ENCODE measurements at regions not wholly inside any gene's neighbourhood (a gene's known extent, or its start where the extent isn't known, plus 50 kb on each side); places are given as distances from the start of the nearest gene placed in this dataset.
A peak's percentile ranks its signal among the peaks of the same experiment; 100 is the strongest.

DNA sequence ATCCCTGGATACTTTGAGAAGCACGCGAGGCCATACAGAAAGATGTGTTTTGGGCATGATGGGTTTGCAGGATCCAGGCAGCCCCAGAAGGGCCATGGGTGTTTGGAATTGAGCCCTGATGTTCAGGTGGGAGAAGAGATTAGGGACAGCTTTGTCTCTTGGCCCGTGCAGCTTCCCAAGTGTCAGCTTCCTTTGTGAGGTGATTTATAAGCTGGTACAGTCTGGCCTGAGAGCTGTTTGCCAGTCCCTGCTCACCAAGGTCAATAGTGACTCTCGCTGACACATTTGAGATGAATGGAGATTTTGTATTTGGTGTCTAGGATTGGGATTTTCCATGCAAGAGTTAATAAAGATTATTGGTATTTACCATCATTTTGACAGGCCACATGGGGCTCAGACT lies 165.9 kb downstream of the ICE1 start:
- DNase-seq = no peak
- WGBS, 2 donors = 73 to 83% methylated on average over 4 of the region's 4 CpGs
- TF ChIP-seq EP300 (IDR thresholded peaks at IDR 0.05) (no peak), POLR2A (IDR thresholded peaks at IDR 0.05) (no peak), CTCF (IDR thresholded peaks at IDR 0.05) (no peak), POLR2AphosphoS5 (IDR thresholded peaks at IDR 0.05) (no peak)

GRCh38 chr5:5587474-5587873 lies 165.0 kb downstream of the ICE1 start:
- H3K9me3 ChIP-seq = no peaks in the 10 kb centered on the region
- no peaks in the 10 kb centered on the region for H3K27me3 ChIP-seq
- intact Hi-C loops (cut with DNase I) = no loop called here
- WGBS, 2 donors = 63 to 81% methylated on average over 3 of the region's 3 CpGs
- H3K27ac ChIP-seq = no peak overlapping the region
- peaks cover 0 to 22% (median 14%) of the 10 kb centered on the region in 4 donors for H3K4me1 ChIP-seq
- no peak for TF ChIP-seq CTCF (IDR thresholded peaks at IDR 0.05)
- TF ChIP-seq POLR2A (IDR thresholded peaks at IDR 0.05) = no peak
- no peak for TF ChIP-seq POLR2AphosphoS5 (IDR thresholded peaks at IDR 0.05)
- no peak for TF ChIP-seq EP300 (IDR thresholded peaks at IDR 0.05)
- DNase-seq = no peak
- H3K4me3 ChIP-seq = no peak overlapping the region
- H3K36me3 ChIP-seq = no peaks in the 10 kb centered on the region

More for the DNA sequence above, 165.9 kb downstream of the ICE1 start:
- no peak overlapping the region for H3K4me3 ChIP-seq
- no peaks in the 10 kb centered on the region for H3K27me3 ChIP-seq
- H3K9me3 ChIP-seq = no peaks in the 10 kb centered on the region
- no peaks in the 10 kb centered on the region for H3K36me3 ChIP-seq
- no peak overlapping the region for H3K27ac ChIP-seq
- H3K4me1 ChIP-seq = peaks cover 0 to 22% (median 14%) of the 10 kb centered on the region in 4 donors
- intact Hi-C loops (cut with DNase I) = no loop called here

GRCh38 chr5:5586721-5587120 lies 164.2 kb downstream of the ICE1 start:
- no peak overlapping the region for H3K27ac ChIP-seq
- H3K27me3 ChIP-seq = no peaks in the 10 kb centered on the region
- H3K4me3 ChIP-seq = no peak overlapping the region
- peaks cover 0 to 22% (median 11%) of the 10 kb centered on the region in 4 donors for H3K4me1 ChIP-seq
- 41 to 43% methylated on average over 2 of the region's 2 CpGs for WGBS, 2 donors
- intact Hi-C loops (cut with DNase I) = no loop called here
- no peaks in the 10 kb centered on the region for H3K36me3 ChIP-seq
- H3K9me3 ChIP-seq = no peaks in the 10 kb centered on the region
- no peak for TF ChIP-seq POLR2AphosphoS5 (IDR thresholded peaks at IDR 0.05)
- no peak for TF ChIP-seq POLR2A (IDR thresholded peaks at IDR 0.05)
- TF ChIP-seq CTCF (IDR thresholded peaks at IDR 0.05) = no peak
- no peak for TF ChIP-seq EP300 (IDR thresholded peaks at IDR 0.05)
- DNase-seq = no peak

DNA sequence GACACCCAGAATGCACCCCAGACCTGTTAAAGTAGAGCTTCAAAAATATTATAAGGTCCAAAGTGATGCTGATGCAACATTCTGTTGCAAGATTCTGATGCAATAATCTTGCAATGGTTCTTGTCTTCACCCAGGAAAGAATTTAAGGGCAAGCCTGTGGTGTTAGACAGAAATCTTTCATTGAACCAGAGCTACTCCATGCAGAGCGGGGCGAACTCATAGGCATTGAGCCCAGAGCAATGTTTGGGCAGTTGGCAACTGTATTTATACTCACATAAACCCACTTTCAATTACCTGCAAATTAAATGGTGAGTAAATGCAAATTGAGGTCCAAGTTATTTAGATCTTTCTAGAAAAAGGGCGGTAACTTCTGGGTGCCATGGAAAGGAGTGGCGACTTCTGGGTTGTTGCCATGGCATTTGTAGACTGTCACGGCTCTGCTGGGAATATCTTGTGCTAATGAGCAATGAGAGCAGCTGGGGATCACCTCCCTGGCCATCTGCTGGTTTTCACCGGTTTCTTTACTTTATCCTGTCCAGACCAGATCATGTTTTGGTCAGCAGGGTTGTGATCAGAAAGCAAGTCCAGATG lies 163.4 kb downstream of the ICE1 start:
- Histone ChIP-seq H3K4me3 (no peak overlapping the region), H3K27ac (peak overlapping the region in 3 of 4 donors; percentile 35 to 55 (median 48)), H3K27me3 (no peaks in the 10 kb centered on the region), H3K36me3 (no peaks in the 10 kb centered on the region), H3K4me1 (peaks cover 0 to 22% (median 11%) of the 10 kb centered on the region in 4 donors), H3K9me3 (no peaks in the 10 kb centered on the region)
- TF ChIP-seq EP300 (IDR thresholded peaks at IDR 0.05) = peak in 2 of 4 donors; percentile 33 to 57
- no peak for TF ChIP-seq CTCF (IDR thresholded peaks at IDR 0.05)
- peak in 2 of 4 donors; percentile 42 to 63 for TF ChIP-seq POLR2AphosphoS5 (IDR thresholded peaks at IDR 0.05)
- no peak for DNase-seq
- WGBS, 2 donors = 70 to 79% methylated on average over 6 of the region's 6 CpGs
- intact Hi-C loops (cut with DNase I) = no loop called here

DNA sequence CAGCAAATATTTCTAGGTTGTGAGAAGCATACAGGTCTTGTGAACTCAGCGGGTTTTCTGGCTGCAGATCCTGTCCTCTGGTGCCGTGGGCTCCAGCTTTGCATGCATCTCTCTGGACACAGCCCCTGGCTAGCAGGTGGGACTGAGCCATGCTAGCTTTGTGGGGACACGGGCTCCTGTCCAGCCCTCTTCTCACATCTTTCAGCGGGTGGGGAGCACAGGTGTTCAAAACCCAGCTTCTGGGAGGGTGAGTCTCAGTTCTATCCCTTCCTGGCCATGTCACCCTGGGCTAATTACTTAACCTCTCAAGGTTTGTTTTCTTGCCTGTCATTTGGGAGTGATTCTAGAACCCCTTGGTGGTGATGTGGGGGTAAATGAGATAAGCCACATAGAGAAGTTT lies 162.3 kb downstream of the ICE1 start:
- intact Hi-C loops (cut with DNase I) = no loop called here
- no peaks in the 10 kb centered on the region for H3K36me3 ChIP-seq
- H3K9me3 ChIP-seq = no peaks in the 10 kb centered on the region
- TF ChIP-seq CTCF (IDR thresholded peaks at IDR 0.05) = no peak
- TF ChIP-seq POLR2A (IDR thresholded peaks at IDR 0.05) = no peak
- no peak for TF ChIP-seq POLR2AphosphoS5 (IDR thresholded peaks at IDR 0.05)
- TF ChIP-seq EP300 (IDR thresholded peaks at IDR 0.05) = no peak
- no peaks in the 10 kb centered on the region for H3K27me3 ChIP-seq
- no peak for DNase-seq
- 82 to 85% methylated on average over 4 of the region's 4 CpGs for WGBS, 2 donors
- no peak overlapping the region for H3K4me3 ChIP-seq
- H3K27ac ChIP-seq = peak overlapping the region in 1 of 4 donors; percentile 35
- peaks cover 0 to 27% (median 15%) of the 10 kb centered on the region in 4 donors for H3K4me1 ChIP-seq

Measured in sigmoid colon (tissue), 6 donors.